Fibroblast of skin of scalp (primary cell): ENCODE measurements at regions not wholly inside any gene's neighbourhood (a gene's known extent, or its start where the extent isn't known, plus 50 kb on each side); places are given as distances from the start of the nearest gene placed in this dataset.

Experiments used
- DNase-seq: peaks from one replicate; pipeline ENCODE4 v3.0.0-alpha.2; 2013

DNA sequence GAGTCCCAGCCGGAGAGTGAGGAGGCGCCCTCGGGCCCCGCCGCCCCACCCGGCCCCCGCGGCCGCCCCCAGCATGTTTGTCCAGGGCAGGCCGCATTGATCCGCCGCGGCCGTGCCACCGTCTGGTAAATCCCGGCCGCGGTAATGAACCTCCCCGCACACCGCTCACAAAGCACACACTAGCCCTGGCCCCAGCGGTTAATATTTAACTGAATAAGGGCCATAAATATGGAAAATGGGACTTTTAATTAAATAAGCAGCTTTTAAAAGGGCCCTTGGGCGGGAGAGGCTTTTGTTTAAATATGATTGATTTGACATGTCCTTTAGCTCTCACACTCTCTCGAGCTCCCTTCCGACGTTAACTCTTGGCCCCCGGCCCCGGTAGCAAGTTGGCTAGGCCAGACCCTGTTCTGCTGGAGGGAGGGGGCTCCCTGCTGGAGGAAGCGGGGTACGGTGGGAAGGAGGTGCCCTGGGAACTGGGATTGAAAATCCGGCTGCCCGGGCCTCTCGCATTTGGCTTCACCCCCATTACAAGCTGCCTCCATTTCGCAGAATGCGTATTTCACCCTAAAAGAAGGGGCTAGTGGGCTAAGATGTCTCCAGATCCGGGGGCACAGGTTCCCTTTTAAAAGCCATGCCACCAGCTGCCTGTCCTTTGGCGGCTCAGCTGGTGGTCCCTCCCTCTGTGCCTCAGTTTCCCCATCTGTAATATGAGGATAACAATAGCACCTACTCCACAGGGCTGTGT is 199.8 kb downstream of the RBM19 start:
- no peak for DNase-seq

DNA sequence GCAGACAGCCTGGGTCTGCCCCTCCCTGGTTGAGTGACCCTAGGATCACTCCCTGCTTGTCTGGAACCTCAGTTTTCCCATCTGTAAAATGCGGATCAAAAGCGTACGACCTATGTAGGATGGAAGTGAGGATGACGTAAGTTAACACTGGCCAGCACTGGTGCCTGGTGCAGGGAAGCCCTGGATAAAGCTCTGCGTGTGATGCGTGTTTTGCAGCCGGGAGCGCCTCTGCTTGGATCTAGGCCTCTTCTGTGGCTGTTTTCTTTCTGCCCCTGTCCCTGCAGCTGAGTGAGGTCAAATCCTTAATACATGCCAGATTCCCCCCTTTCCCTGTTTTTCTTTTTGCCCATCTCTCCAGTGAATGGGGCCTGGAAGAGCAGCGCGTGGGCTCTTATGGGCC is 201.5 kb downstream of the RBM19 start:
- no peak for DNase-seq

DNA sequence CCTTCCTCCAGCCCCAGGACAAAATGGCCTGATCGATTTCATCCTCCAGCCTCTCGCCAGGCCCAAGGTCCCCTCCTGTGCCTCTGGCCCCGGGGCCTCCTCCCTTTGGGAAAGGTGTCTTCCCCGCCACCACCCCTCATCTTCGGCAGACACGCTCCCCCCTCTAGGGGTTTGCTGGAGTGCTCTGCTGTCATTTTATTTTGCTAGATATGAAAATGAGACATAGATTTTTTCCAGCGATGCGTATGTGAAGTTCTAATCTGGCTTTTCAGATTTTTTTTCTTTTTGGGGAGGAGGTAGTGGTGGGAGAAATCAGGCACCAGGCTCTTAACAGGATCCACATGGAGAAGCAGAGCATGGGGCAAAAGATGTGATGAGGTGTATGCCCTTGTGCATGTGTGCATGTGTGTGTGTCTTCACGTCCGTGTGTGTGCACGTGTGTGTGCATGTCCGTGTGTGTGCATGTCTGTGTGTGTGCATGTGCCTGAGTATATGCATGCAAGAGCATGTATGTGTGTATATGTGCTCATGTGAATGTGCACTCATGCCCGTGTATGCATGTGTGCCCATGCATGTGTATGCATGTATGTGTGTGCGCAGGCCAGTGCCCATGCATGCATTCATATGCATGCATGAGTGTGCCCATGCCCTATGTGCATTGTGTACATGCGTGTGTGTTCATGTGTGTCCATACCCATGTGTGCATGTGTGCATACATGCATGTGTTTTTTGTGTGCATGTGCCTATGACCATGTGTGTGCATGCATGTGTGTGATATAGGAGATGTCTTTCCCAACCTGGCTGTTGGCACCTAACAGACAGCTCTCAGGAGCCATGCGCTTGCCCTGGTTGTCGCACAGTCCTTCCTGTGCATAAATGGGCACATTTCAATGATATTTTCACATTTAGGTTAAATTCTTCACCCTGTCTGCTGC is 203.0 kb downstream of the RBM19 start:
- DNase-seq, result no peak

DNA sequence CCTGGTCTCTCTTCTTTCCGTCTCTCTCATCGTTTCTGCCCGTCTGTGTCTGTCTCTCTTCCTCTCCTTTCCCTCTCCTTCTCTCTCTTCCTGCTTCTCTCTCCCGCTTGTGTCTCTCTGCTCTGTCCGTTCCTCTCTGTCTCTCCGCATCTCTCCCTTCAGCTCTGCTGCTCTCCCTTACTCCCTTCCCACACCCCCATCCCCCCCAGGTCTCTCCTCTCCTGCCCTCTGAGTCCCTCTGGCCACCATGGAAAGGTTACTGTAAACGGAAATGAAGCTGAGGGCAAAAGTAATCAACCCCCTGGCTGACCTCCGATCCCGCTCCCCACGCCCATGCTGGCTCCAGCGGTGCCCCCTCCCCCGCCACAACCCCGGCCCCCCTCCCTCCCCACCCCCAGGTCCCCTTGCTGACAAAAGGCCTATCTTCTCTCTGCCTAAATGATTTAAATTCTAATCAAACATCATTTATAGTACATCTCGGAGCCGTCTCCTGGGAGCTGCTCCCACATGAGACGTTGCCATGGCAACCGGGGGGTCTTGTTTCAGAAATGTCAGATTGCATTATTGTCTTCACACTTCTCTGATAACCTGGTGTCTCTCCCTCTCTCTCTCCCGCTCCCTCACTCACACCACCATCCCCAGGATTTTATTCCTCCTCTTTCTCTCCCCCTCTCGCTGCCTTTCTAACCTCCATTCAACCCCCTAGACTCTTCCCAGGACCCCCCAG is 203.8 kb downstream of the RBM19 start:
- no peak for DNase-seq

DNA sequence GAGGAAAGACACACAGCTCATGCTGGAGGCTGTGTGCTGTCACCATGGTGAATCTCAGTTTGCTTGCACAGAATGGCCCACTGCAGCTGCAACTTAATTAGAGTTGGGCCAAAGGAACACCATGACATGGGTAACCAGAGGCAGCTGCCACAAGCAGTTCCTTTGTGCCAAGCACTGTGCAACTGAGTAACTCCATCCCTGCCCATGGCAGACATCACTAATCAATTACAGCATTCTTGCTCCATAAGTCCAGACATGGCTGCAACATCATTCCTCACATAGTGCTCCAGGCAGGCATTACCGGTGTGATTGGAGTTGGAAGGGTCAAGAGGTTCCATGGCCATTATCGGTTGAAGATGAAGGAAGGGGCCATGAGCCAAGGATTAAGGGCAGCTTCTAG is 207.0 kb downstream of the RBM19 start:
- DNase-seq, result no peak

DNA sequence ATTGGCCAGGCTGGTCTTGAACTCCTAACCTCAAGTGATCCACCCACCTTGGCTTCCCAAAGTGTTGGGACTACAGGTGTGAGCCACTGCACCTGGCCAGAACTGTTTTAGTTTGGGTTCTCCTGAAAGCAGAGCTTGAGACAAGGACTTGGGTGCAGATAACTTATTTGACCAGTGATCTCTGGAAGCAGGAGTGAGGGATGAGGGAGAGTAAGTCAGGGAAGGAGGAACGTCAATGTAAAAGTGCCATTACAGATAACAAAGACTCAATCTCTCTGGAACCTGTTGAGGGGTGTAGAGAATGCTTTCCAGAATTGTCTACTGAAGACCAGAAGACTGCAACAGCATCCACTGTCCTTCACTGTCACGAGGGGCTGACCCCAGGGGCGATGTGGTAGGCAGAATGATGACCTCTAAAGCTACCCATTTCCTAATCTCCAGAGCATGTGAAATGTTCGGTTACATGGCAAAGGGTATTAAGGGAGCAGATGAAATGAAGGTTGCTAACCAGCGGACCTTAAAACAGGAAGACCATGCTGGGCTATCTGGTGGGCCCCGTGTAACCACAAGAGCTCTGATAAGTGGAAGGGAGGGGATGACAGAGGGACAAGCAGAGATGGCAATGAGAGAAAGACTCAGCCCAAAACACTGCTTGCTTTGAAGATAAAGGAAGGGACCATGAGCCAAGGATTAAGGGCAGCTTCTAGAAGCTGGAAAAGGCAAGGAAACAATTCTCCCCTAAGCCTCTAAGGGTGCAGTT is 207.8 kb downstream of the RBM19 start:
- no peak for DNase-seq

DNA sequence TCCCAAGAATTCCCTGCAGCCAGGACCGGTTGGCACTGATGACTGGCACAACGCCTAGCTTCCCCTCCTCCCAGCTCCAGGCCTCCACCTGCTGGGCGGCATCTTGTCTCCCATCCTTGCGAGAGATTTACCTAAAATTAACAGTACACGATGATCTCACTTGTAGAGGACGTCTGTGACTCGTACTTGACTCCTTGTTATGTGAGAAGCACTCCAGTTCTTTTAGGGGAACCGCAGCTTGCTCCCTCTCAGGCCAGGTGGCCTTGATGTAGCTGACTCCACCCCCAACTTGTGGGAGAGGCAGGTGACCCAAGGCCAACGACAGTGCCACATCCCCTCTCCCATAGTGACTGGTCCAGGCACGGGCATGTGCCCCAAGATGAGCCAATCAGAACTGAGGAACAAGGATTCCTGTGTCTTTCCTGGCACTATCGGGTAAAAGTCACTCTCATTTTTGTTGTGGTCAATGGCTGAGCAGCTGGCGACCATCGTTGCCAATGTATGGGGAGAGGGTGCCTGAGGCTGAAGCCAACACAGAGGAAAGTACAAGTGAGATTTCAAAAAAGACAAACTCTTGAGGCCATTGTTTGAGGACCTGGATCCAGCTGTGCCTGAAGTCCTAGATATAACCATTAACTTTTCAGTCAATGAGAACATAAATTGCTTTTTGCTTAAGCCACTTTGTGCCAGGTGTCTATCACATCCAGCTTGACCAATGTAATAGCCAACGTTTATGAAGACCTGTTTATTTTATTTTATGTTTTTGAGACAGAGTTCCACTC is 208.7 kb downstream of the RBM19 start:
- DNase-seq, result no peak

DNA sequence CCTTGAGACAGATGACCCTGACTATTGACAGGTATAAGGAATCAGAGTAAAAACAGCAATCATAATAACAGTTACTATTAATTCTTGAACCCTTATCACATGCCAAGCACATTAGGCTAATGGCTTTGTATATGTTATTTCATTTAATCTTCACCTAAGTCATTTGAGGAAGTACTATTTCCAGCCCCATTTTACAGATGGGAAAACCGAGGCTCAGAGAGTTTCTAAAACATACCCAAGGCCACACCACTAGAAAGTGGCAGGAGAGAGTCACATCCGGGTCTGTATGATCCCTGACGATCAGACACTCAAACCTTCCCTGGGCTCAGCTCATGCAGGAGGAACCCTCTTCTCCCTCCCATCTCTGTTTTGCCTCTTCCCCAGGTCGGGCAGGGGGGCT is 209.5 kb downstream of the RBM19 start:
- DNase-seq, result no peak

DNA sequence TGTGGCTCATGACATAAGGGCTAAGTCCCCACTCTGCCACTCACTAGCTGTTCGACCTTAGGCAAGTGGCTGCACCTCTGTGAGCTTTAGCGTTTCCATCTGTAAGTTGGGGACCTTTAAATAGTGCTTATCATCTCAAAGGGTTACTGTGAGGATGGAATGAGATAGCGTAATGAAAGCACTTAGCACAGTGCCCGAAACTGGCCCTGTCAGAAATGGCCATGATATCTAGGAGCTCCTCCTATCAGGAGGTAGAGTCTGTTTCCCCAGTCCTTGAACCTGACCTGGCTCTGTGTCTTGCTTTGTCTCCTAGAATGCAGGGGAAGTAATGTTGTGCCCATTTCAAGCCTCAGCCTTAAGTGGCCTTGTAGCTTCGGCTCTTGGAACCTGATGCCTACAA is 211.0 kb downstream of the RBM19 start:
- no peak for DNase-seq

DNA sequence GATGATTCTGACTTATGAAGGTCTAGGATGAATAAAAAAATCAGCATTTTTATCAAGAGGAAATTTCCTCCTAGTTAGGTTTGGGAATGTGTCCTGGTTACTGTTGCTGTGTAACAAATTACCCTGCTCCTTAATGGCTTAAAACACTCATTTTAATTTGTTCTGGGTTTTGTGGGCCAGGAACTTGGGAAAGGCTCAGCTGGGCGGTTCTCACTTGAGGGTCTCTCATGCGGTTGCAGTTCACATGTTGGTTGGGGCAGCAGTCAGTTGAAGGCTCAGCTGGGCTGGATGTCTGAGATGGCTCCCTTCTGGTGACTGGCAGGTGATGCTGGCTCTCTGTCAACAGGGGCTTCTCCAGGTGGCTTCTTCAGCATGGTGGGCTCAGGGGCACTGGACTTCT is 214.6 kb downstream of the RBM19 start:
- no peak for DNase-seq

DNA sequence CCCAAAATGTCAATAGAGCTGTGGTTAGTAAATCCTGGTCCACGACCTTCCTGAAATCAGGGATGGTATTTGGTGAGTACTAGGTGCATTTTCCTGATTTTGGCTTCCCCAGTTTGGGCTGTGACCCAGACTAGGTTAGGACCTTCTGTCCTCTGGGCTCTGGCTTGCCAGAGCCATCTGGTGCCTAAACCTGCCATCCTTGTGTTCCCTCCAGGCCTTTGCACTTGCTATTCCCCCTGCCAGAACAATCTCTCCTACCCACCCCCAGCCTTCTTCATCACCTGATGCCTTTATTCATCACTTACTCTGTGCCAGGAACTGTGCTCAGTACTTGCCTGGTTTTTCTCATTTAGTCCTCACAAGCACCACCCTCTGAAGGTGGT is 216.7 kb downstream of the RBM19 start:
- no peak for DNase-seq

DNA sequence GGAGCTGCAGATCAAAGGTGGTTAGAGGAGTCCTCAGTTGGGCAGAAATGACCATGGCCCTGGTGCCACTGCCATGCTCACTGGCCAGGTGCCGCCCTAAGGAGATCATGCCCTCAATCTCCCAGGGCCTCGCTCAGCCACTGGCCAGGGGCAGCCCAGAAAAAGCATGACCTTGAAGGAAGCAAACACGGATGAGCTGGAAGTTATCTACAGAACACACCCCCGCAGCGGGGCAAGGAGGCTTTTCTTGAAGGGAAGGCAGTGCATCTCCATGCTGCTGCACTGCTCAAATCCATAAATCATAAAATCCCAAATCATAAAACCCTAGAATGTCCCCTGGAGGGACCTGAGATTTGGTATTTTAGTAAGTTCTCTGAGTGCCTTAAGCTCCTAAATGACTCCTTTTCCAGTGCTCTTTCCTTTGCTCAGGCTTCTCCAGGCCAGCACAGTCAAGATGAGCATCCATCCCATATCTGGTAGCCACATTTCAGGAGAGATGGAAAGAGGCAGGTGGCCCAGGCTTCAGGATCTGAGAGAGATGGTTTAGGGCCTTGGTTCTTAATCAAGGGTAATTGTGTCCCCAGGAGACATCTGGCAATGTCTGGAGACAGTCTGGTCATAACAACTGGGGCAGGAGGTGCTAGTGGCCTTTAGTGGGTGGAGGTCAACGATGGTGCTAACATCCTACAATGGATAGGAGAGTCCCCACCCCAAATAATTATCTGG is 217.3 kb downstream of the RBM19 start:
- DNase-seq, result no peak

DNA sequence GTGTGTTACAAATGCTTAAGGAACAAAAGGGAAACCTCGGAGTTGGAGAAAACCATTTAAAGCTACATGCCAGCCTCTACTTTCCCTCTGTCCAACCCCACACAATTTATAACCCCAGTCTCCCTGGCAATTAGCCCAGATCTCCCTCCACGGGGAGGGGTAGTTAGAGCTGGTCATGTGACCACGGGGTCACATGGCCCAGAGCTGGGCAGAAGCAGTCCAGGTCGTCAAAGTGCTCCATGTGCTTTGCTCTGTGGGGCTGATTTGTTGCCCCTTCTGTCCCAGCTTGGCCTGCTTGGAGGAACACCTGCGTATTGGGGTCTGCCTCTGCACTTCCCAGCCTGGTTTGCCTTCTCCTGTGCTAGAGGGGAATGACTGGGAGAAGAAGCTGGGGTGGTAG is 219.1 kb downstream of the RBM19 start:
- DNase-seq, result no peak

DNA sequence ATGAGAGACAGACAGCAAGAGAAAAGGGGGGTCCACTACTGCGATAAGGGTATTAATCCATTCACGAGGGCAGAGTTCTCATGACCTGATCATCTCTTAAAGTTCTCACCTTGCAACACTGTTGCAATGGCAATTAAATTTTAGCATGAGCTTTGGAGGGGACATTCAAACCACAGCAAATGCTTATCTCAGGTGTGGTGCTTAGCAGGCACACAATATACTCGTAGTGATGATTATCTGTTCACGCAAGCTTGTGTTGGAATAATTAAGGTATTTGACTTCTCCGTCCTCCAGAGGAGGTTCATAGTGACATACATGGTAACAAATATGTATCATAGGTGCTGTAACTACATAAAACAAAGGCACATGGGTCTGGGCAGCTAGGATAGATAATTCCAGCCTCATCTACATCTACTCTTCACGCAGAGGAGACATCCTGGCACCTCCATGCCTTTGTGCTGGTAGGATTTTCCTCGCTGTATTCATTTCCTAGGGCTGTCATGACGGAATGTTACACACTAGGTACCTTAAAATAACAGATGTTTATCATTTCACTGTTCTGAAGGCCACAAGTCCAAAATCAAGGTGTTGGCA is 221.2 kb downstream of the RBM19 start:
- DNase-seq, result no peak

DNA sequence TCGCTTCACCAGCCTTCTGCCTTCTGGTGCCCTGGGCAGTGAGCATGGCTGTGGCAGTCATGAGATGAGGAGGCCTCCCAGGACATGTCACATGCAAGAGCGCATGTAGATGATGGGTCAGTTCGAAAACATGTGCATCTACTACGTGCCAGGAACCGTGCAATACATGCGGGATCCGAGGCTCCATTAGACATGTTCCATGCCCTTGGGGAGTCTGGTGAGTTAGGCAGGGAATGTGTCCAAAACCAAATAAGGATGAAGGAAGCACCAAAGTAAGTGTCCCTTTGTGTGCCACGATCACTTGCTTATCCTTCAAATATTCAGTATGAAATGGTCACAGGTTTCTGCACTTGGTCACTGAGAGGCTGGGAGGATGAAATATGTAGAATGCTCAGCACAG is 223.3 kb downstream of the RBM19 start:
- DNase-seq, result no peak

DNA sequence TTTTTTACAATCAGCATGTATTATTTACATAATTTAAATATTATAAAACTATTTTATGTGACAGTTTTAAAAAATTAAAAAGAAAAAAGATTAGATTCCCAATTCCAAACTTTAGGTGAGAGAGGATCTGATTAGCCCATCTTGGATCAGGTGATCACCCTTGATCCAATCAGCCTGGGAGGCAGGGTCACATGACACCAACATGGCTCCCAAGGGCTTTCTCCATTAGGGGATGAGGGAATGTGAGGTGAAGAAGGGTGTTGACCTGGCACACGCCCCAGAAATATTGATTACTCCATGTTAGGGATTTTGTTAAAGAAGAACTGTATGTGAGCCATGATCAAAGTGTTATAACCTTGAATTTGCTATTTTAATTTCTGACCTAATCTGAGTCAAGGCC is 225.4 kb downstream of the RBM19 start:
- DNase-seq, result no peak

DNA sequence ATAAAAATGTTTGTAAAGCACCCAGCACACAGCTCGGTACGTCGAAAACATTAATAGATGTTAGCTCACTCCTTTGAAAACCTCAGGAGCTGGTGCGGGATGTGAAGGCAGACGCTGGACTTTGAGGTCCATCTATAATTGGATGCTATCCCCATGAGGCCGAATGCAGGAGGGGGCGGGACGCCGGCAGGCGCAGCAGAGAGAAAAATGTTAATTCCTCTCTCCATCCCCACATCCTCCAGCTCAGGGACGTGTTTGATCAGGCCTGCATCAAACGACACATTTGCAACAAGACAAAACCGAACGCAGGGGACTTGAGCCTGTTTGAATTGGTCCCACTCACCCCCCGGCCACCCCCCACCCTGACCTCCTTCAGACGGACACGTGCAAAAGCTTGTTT is 231.0 kb downstream of the RBM19 start:
- no peak for DNase-seq

DNA sequence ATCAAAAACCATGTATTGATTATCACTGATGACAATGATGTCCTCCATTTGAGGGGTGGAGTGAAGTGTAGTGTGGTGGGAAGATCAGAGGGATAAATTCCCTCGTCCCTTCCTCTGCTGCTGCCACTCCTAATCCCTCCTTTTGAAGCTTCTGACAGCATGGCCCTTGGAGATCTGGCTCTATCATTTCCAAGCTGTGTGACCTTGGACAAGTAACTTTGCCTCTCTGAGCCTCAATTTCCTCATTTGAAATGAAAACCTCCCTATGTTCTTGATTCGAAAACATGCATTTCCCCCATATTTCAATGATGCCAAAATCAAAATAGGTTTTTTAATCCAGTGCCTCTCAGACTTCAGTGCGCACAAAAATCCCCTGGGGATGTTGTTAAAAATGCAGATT is 231.6 kb downstream of the RBM19 start:
- DNase-seq, result no peak

DNA sequence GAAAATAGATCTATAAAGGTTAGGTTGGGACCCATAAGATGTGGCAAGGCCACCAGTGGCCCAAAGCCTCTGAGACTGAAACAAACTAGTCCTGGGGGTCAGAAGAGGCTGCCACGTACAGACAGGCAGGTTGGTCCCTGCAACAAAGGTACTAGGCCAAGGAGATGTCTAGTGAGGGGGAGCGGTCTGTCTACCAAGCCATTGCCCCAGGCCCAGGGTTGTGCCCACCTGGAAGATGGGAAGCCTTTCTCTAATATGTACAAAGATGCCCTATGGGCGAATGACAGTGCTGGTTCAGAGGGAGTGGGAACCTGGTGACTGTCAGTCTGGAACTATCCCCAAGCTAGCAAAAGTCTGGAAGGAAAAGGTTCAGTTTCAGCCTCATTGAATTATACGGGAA is 233.2 kb downstream of the RBM19 start:
- no peak for DNase-seq

DNA sequence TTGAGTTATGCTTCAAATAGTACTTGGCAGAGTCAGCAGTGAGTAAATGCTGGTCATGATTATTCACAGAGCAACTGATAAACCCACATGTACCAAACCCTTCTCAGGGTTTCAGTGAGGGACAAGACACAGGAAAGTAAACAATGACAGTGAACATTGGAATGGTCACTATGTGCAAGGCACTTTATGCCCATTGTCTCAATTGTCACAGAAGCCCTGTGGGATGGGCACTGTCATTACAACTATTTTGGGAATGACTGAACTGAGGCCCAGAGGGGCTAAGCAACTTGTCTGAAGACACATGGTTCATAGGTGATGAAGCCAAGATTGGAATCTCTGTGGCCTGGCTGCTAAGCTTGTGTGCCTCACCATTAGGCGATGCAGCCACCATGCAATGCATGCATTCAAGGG is 238.5 kb downstream of the RBM19 start:
- peak; percentile 77 for DNase-seq
